ENCODE measurements at regions not wholly inside any gene's neighbourhood (a gene's known extent, or its start where the extent isn't known, plus 50 kb on each side); places are given as distances from the start of the nearest gene placed in this dataset.

GRCh38 chr5:66411701-66412100, 184.5 kb upstream of the MAST4 start:
- TF ChIP-seq CTCF (IDR thresholded peaks at IDR 0.05; ENCODE audit: low read length) (no peak), EZH2 (IDR thresholded peaks at IDR 0.05; ENCODE audit: borderline replicate concordance, low read length) (no peak)
